Chondrocyte (in vitro differentiated cells): ENCODE measurements at regions not wholly inside any gene's neighbourhood (a gene's known extent, or its start where the extent isn't known, plus 50 kb on each side); places are given as distances from the start of the nearest gene placed in this dataset.

ENCODE experiments used
- DNase-seq: peaks from one replicate; pipeline ENCODE4 v3.0.0; 2021; ENCODE audit warnings: mixed read lengths, low spot score
- H3K27ac Mint-ChIP-seq: one replicate; pipeline ENCODE4 v1.8.0; 2021; ENCODE audit warnings: mild to moderate bottlenecking, moderate library complexity, mixed read lengths; ENCODE audit not compliant: unreplicated experiment
- H3K27me3 Mint-ChIP-seq: 2 replicates; pipeline ENCODE4 v1.8.0; 2021; ENCODE audit warnings: low read depth, mixed read lengths
- H3K36me3 Mint-ChIP-seq: 2 replicates; pipeline ENCODE4 v1.8.0; 2021; ENCODE audit warnings: low read depth, mixed read lengths
- H3K4me1 Mint-ChIP-seq: 2 replicates; pipeline ENCODE4 v1.8.0; 2021; ENCODE audit warnings: low read depth, mild to moderate bottlenecking, mixed read lengths
- H3K4me3 Mint-ChIP-seq: one replicate; pipeline ENCODE4 v1.8.0; 2021; ENCODE audit warnings: mild to moderate bottlenecking, moderate library complexity, mixed read lengths; ENCODE audit not compliant: unreplicated experiment
- H3K9me3 Mint-ChIP-seq: 2 replicates; pipeline ENCODE4 v1.8.0; 2021; ENCODE audit warnings: low read depth, mixed read lengths
- TF ChIP-seq, protein P1 (sequence below): fragments of 200-600 bp; sonication (generic); IDR thresholded peaks from 2 replicates; pipeline ENCODE4 v1.5.0; 2021; ENCODE audit warnings: antibody characterized with exemption, mild to moderate bottlenecking, moderate library complexity

DNA sequence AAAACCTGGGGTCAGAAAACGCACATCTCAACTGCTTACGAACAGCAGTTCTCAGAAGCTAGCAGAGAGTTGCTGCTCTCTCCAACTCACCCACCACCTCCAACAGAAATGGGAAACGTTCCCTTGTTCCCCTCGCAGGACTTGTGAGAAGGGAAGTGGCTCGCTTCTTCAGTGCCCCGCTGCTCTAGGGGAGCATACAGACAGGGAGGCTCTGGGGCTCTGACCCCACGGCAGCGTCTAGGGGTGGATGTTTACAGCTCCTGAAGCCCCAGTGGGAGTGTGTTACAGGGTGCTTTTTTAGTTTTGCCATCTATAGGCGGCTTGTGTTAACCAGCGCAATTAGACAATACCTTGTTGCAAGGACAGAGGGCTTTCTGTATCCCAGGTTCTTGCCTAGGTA is 267.7 kb upstream of the ACTBL2 start:
- Mint-ChIP-seq H3K27me3 (no peaks in the 10 kb centered on the region), H3K27ac (no peak overlapping the region), H3K4me3 (no peak overlapping the region), H3K4me1 (peaks cover 19% of the 10 kb centered on the region), H3K36me3 (no peaks in the 10 kb centered on the region), H3K9me3 (no peaks in the 10 kb centered on the region)
- TF ChIP-seq, protein P1, sequence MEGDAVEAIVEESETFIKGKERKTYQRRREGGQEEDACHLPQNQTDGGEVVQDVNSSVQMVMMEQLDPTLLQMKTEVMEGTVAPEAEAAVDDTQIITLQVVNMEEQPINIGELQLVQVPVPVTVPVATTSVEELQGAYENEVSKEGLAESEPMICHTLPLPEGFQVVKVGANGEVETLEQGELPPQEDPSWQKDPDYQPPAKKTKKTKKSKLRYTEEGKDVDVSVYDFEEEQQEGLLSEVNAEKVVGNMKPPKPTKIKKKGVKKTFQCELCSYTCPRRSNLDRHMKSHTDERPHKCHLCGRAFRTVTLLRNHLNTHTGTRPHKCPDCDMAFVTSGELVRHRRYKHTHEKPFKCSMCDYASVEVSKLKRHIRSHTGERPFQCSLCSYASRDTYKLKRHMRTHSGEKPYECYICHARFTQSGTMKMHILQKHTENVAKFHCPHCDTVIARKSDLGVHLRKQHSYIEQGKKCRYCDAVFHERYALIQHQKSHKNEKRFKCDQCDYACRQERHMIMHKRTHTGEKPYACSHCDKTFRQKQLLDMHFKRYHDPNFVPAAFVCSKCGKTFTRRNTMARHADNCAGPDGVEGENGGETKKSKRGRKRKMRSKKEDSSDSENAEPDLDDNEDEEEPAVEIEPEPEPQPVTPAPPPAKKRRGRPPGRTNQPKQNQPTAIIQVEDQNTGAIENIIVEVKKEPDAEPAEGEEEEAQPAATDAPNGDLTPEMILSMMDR, result no peak
- DNase-seq, result peak; percentile 55

DNA sequence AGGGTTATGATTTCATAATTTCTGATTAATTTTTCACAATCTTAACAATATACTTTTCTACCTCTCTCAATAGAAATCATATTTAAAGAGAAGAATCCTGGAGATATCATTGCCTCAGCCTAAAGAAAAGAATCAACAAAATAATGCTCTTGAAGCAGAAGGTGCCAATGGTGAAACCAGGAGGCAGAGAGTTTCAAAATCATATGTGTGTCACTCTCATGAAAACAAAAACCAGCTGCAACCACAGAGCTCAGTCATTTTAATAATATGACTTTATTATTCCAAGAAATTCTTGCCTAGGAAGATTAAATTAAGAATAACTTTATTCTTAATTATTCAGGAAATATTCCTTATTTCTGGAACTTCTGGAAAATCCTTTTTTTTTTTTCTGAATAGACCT is 266.8 kb upstream of the ACTBL2 start:
- DNase-seq, result no peak
- TF ChIP-seq, protein P1, result no peak
- Mint-ChIP-seq H3K36me3 (no peaks in the 10 kb centered on the region), H3K27ac (no peak overlapping the region), H3K9me3 (no peaks in the 10 kb centered on the region), H3K4me3 (no peak overlapping the region), H3K4me1 (peaks cover 19% of the 10 kb centered on the region), H3K27me3 (no peaks in the 10 kb centered on the region)

DNA sequence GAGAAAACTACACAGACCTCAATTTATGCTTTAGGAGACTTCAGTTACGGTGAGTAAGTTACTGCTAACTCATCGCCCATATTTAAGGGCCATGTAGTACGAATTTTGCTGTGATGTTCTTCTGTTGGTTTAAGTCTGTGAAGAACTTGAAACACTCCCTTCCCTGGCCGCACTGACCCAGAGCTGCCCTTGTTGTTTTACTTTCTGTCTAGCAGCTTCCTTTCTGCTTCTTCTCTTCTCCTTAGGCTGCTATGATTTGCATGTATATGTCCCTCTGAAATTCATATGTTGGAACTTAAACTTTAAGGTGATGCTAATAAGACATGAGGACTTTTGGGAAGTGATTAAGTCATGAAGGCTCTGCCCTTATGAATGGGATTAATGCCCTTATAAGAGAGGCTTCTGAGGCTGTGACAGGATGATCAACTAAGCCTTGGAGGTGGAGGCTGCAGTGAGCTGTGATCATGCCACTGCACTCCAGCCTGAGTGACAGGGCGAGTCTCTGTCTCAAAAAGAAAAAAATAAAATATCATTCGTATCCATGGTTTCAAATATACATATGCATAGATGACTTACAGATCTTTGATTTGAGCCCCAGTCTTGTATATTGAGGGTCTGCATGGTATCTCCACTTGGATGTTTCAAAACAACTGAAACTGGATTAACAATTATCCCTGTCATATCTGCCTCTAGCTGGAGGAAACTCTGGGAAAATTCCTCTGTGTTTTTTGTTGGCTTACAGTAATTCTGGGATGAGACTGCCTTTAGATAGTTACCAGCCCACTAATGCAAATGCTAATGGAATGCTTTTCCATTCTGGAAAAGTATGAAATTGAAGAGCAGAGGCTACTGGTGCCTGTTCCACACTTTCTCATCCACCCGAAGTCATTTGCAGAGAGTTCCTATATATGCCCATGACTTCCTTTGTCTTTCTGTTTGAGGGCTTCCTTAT is 263.4 kb upstream of the ACTBL2 start:
- no peak overlapping the region for H3K4me3 Mint-ChIP-seq
- H3K4me1 Mint-ChIP-seq, result peaks cover 21% of the 10 kb centered on the region
- H3K36me3 Mint-ChIP-seq, result no peaks in the 10 kb centered on the region
- H3K27me3 Mint-ChIP-seq, result no peaks in the 10 kb centered on the region
- no peak for DNase-seq
- TF ChIP-seq, protein P1, result no peak
- no peak overlapping the region for H3K27ac Mint-ChIP-seq
- H3K9me3 Mint-ChIP-seq, result no peaks in the 10 kb centered on the region

DNA sequence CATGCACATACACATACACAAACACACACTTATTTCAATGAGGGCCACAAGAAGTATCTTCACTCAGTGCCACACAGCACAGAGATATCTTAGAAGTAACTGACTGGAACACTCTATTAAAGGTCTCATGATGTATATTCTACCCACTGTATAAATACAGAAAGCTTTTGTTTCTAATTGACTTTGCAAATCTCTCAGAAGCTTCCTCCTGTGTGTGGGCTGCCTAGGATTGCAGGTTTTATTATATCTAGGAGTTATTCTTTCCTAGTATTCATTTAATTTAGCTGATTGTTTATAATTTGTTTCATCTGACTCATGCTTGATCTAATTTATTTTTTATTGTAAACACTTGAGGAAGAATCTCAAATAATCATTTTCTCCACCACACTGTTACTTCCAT is 262.4 kb upstream of the ACTBL2 start:
- TF ChIP-seq, protein P1, result no peak
- H3K36me3 Mint-ChIP-seq, result no peaks in the 10 kb centered on the region
- H3K9me3 Mint-ChIP-seq, result no peaks in the 10 kb centered on the region
- no peak overlapping the region for H3K4me3 Mint-ChIP-seq
- H3K27me3 Mint-ChIP-seq, result no peaks in the 10 kb centered on the region
- H3K27ac Mint-ChIP-seq, result no peak overlapping the region
- DNase-seq, result no peak
- H3K4me1 Mint-ChIP-seq, result peaks cover 21% of the 10 kb centered on the region

DNA sequence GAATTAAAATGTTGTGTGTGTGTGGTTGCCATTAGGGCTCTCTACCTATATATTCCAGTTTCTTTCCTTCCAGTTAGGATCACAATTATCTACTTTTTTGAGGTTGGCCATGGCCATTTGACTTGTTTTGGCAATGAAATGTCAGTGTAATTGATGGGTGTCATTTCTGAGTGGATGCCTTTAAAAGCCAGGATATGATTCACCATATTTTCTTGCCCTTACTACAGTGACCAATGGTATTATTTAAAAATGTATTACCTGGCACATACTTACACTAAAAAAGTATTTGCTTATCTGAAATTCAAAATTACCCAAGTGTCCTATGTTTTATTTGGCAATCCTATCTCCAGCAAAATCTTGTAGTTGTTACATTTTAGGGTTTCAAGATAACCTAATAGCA is 258.7 kb upstream of the ACTBL2 start:
- Mint-ChIP-seq H3K27ac (no peak overlapping the region), H3K4me3 (no peak overlapping the region), H3K4me1 (peaks cover 26% of the 10 kb centered on the region), H3K9me3 (no peaks in the 10 kb centered on the region), H3K36me3 (no peaks in the 10 kb centered on the region), H3K27me3 (no peaks in the 10 kb centered on the region)
- no peak for DNase-seq
- TF ChIP-seq, protein P1, result no peak
